ENCODE measurements at regions not wholly inside any gene's neighbourhood (a gene's known extent, or its start where the extent isn't known, plus 50 kb on each side); places are given as distances from the start of the nearest gene placed in this dataset.
A peak's percentile ranks its signal among the peaks of the same experiment; 100 is the strongest.

- DNase-seq (ENCODE audit: low spot score), result peak; percentile 35
Measured at GRCh38 chr5:66306105-66306843, 162.2 kb downstream of the SREK1 start.

DNA sequence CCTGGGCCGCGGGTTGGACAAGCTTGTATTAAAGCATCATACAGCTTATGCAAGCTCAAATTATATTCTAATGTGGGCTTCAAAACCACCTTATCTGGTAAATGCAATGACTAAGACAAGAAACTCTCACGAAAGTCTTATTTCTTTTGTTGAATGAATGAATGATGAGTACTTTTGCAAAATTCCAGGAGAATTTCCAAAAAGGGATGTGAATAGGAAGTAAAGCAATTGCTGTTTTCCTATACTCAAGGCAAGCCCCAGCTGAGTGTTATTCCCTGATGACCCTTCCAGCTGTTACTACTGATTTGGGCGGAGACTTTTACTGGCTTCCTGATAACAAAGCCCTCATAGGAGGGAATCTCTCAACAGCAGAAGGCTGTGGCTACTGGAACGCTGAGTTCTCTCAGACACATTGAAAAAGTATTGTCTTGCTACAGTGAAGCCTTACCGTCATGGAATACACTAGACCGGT, 162.8 kb downstream of the SREK1 start:
- DNase-seq (ENCODE audit: low spot score), result no peak

DNA sequence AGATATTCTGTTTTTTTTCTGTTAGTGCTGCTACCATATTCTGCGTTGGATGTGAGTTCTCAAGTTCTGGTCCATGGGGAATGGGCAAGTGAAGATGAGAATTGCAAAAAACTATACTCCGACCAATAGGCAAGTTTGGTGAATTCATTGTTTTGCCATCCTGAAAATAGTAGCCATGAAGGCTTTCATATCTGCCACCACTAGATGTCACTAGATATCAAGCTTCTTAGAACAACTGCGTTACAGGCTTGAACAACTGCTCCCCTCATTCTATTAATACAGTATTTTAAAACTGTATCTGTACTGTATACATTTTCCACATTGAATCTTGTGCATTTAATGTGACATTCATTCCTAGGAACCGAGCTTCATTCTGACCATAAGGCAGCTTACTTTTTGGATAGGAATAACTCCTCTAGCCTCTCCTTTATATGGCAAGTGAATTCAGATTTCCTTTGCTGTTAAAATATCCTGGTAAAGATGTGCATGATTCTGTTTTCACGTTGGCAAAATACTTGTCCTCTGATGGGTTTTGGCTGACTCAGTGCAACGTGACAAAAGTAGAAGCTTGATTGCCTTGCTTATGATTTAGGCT, 163.6 kb downstream of the SREK1 start:
- DNase-seq (ENCODE audit: low spot score), result peak; percentile 49

DNA sequence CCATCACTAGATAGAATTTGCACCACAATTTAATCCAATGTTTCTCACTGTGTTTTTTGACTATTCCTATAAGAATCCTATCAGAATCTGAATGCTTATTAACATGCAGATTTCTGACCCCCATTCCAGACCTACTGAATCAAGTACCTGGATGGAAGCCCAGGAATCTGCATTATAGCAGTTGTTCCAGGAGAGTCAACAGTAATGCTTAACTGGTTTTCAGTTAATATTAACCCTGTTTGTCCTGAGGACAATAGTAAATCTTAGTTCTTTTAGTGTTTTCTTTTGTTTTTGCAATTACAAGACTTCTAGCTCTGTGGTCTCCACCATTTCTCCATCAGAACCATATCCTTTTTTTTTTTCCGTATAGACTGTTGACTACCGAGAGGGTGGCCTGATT, 168.2 kb downstream of the SREK1 start:
- DNase-seq (ENCODE audit: low spot score), result no peak

DNA sequence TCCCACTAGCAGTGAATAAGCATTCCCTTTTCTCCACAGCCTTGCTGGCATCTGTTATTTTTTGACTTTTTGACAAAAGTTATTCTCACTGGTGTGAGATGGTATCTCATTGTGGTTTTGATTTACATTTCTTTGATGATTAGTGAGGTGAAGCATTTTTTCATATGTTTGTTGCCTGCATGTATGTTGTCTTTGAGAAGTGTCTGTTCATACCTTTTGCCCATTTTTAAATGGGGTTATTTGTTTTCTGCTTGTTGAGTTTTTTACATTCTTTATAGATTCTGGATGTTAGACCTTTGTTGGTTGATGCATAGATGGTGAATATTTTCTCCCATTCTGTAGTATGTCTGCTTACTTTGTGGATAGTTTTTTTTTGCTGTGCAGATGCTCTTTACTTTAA, 171.7 kb downstream of the SREK1 start:
- DNase-seq (ENCODE audit: low spot score), result no peak

DNA sequence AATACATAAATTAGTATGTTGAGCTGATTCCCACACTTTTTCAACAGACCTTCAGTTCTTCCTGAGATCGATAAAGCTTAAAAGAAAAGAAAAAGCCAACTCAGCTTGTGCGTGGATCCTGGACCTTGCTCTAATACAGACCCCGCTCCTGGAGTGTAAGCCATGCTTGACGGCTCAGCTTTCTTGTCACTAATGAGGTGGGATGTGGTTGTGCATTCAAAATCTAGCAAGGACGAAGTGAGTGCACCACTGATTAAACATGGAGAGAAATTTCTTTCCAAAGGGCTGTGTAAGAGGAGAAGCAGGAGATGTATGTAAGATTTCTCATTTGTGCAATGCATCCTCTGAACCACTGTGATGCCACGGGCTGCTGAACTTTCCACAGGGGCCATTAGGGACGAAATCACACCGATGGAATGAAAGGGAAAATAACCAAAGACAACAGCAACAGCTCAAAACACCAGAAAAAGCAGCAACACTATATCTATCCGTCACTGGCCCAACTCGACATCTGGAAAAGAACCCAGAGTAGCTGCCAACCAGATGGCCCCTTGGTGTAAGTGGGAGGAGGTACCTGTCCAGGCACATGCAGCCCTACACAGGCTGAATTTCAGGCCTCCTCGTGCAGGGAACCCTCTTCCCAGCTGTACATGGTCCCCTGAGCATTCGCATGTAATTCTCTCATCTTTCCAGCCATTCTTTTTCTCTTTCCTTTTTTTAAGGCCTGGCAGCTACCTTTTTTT, 178.9 kb downstream of the SREK1 start:
- no peak for DNase-seq (ENCODE audit: low spot score)

GRCh38 chr5:66323529-66323895, 179.4 kb downstream of the SREK1 start:
- DNase-seq (ENCODE audit: low spot score), result no peak

- DNase-seq (ENCODE audit: low spot score), result no peak
Measured at GRCh38 chr5:66324357-66324756, 180.3 kb downstream of the SREK1 start.

DNA sequence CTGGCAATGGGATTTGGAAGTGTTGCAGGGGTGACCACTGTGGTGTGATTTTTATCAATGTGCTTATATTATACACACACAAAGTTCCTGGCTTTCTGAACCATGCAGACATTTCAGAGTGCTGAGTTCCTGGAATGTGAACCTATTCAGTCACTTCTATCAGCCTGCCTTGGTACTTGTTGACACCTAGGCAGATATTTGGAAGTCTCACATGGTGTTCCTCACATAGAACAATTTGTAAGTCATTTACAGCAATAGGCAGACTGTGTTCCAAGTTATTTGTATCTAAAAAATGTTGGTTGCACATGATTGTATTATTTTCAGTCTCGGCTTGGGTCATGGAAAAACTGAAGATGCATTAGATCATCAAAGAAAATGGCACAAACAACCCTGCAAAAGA, 182.2 kb downstream of the SREK1 start:
- DNase-seq (ENCODE audit: low spot score), result no peak

DNA sequence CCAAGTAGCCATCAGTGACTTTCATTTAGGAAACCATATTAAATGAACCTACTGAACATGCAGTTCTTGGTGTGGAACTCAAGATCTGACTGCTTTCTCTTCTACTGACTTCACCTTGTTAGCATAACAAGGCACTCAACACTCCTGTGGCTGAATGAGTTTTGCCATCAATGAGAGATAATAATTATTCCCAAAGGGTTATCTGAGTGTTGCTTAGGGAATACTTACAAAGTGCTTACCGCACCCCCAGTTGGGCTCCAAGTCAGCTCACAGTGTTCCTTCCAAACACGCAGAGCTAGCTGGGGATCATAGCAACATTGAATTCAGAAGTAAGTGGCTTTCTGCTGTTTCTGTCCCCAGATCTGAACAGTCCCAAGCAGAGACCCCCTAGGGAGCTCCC, 182.9 kb downstream of the SREK1 start:
- DNase-seq (ENCODE audit: low spot score), result no peak

DNA sequence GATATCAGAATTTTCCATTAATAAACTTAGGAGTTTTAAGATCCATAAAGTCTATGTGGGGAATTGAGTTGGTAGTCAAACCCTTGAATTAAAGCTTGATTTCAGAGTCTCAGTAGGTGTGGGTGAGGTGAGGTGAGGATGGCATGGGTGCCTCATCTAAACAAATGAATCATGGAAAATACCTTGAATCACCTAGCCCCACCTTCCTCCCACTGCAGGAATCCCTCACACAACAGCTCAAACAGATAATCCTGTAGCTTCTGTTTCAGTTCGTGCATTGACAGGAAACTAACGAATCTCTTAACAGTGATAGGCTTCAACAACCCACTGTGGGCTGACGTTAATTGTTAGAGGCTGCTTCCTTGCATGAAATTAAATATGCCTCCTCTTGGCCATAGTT, 185.0 kb downstream of the SREK1 start:
- DNase-seq (ENCODE audit: low spot score), result no peak

DNA sequence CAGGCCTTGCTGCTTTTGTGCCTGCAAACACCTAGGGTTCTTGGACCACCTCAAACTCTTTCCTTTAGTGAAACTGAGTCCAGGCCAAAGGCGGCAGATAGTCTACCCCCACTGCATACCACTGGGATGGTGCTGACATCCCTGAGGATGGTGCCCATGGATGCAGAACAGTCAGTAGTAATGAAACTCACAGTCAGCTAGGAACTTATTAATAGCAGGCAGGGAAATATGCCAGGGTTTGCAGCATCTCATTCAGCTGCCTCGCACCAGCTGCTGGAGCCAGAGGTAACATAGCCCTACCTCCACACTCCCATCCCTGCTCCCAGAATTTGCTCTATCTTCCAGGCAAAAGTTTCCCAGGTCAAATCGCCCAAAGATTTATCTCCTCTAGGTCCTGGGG, 189.1 kb downstream of the SREK1 start:
- no peak for DNase-seq (ENCODE audit: low spot score)

GRCh38 chr5:66337626-66338226, 193.6 kb downstream of the SREK1 start:
- no peak for DNase-seq (ENCODE audit: low spot score)

DNA sequence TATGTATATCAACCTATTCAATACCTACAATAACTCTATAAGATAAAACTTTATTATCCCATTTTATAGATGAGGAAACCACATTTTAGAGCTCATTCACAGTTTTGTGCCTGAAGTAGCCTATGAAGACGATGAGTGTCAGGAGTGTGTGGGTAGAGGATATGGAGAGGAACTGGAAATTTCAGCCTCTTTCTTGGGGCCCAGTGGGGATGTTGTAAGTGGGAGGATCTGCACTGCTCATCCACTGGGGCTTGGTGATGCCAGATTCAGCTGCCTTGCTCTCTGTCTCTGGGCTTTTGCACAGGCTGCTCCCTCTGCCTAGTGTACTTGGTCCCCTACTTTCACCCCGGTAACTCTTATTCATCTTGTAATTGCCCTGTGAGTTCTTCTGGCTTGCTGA, 194.7 kb downstream of the SREK1 start:
- DNase-seq (ENCODE audit: low spot score), result no peak

DNA sequence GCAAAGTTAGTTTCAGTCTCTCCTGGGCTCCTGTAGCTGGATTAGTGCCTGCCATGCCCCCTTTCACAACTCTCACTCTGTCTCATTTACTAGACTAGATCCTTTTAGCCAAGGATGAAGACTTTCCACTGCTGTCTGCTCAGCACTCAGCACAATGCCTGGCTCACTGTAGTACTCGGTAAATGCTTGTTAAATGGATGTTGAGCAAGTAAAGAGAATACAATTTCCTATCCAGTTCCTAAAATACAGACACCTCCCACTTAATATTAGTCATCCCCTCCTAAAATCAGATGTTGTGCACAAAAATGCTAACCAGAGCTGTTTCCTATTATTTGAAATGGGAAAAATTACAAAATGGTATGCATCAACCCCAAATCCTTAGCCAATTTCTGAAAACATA, 195.8 kb downstream of the SREK1 start:
- DNase-seq (ENCODE audit: low spot score), result no peak

DNA sequence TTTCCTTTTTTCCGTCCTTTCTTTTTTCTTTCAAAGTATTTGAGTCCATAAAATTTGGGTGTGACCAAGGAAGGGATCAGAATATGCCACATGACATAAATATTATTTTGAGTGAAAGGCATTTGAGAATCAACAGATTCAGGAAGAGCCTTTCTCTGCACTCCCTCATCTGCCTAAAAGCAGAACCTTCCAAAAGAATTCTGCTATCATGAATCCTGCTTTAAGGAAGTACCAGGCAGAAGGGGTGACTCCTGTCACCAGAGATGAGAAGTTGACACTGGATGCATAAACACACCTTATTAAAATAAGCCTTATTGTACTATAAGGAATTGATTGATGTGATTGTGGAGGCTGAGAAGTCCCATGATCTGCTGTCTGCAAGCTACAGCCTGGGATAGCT, 196.7 kb downstream of the SREK1 start:
- no peak for DNase-seq (ENCODE audit: low spot score)

- no peak for DNase-seq (ENCODE audit: low spot score)
Measured at GRCh38 chr5:66342341-66342880, 198.3 kb downstream of the SREK1 start.

DNA sequence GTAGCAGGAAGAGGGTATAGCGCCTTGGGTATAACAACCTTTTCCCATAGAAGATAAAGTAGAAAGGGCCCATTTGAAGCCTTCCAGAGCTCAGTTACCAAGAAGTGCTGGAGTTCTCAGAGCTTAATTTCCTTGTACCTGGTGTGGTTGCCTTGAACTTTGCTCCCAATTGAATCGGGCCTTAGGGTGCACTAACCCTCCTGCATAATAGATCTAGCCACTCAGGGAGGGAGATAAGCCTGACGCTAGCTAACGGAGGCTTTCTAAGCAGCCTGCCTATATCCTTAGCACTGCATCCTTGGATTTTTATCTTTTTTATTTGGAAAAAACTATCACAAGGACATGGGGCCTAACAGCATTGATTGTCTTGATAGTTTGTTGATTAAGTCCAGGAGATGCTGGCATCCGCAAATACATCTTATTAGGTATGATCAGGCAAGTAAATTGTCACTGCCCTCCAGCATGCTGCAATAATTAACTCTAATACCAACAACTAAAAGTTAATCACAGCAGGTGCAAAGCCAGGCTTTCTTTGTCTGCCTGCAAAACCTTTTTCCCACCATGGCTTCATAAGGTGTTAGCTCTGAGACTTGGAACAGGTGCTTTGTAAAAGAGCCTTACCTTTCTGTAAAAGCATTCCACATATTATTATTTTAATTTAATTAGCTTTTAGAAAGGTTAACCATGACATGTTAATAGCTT, 199.4 kb downstream of the SREK1 start:
- DNase-seq (ENCODE audit: low spot score), result no peak

DNA sequence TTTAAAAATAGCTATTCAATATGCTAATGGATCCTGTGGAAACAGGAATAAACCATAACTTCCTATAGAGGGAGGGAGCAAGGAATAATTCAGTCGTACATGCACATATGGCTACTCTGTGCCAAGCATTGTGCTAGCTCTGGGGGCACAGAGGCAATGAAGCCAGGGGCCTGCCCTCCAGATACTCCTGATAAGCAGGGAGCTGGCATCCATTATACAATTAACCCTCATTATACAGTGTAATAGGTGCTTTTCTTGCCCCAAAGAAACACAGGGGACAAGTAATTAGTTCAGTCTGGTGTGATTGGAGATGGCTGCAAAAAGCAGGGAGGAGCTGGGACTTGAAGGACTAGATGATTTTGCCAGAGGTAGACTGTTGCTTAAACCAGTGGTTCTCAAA, 200.4 kb downstream of the SREK1 start:
- no peak for DNase-seq (ENCODE audit: low spot score)

GRCh38 chr5:66345281-66345680, 201.2 kb downstream of the SREK1 start:
- DNase-seq (ENCODE audit: low spot score), result no peak

DNA sequence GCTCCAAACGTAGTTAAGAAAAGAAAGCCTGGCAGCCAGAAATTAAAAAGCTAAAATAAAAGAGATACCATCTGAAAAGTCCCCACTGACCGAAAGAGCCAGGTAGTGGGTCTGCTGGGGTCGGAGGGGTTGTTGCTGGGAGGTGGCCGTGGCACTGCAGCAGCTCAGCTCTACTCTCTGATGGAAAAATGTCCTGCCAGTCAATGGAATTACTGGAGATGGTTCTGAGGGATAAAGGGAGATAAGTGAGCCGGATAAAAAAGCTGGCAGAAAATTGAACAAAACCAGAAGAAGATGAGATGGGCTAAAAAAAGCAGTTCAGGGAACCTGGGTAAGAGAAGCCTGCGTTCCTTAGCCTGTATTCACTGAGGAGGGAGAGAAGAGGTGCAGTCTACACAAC, 202.8 kb downstream of the SREK1 start:
- DNase-seq (ENCODE audit: low spot score), result no peak

Measured in CD4-positive, alpha-beta T cell treated with Interleukin-15 for 4 hours (primary cell).